ENCODE measurements at regions not wholly inside any gene's neighbourhood (a gene's known extent, or its start where the extent isn't known, plus 50 kb on each side); places are given as distances from the start of the nearest gene placed in this dataset.
"Not testable (repeated sequence)": the region's sequence is repeated elsewhere in the genome, so short reads cannot be mapped to it uniquely, and the experiment has no call there.

DNA sequence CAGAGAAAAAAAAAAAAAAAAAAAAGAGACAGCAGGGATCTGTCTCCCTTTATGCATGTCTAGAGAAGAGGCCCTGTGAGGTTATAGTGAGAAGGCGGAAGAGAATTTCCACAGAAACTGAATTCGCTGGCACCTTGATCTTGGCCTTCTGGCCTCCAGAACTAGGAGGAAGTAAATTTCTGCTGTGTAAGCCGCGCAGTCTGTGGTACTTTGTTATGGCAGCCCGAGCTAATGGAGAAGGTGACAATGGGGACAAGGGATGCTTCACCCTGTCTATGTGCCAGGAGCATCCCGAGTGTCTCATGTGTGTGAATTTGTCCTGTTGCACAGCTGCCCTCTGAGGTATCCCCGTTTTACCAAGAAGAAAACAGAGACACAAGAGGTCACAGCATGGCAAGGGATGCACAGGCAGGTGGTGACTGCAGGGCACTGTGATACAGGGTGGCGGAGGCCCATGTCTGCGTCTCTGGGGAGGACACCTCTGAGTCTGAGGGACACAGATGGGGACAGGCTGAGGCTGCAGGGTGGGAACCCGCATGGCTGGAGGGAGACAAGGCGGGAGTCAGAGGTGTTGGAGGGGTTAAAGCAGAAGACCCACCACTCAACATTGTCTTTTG, 100.3 kb downstream of the CRLF3 start:
- TF ChIP-seq, protein P1, sequence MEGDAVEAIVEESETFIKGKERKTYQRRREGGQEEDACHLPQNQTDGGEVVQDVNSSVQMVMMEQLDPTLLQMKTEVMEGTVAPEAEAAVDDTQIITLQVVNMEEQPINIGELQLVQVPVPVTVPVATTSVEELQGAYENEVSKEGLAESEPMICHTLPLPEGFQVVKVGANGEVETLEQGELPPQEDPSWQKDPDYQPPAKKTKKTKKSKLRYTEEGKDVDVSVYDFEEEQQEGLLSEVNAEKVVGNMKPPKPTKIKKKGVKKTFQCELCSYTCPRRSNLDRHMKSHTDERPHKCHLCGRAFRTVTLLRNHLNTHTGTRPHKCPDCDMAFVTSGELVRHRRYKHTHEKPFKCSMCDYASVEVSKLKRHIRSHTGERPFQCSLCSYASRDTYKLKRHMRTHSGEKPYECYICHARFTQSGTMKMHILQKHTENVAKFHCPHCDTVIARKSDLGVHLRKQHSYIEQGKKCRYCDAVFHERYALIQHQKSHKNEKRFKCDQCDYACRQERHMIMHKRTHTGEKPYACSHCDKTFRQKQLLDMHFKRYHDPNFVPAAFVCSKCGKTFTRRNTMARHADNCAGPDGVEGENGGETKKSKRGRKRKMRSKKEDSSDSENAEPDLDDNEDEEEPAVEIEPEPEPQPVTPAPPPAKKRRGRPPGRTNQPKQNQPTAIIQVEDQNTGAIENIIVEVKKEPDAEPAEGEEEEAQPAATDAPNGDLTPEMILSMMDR (IDR thresholded peaks at IDR 0.05; ENCODE audit: low read length), result not testable (repeated sequence)
- not testable (repeated sequence) for TF ChIP-seq EZH2 (optimal IDR thresholded peaks at IDR 0.05; ENCODE audit: low read depth, low read length); EZH2phosphoT487 (IDR thresholded peaks at IDR 0.05; ENCODE audit: low read length)

Data from MM.1S (cell line).